ENCODE measurements at regions not wholly inside any gene's neighbourhood (a gene's known extent, or its start where the extent isn't known, plus 50 kb on each side); places are given as distances from the start of the nearest gene placed in this dataset.

DNA sequence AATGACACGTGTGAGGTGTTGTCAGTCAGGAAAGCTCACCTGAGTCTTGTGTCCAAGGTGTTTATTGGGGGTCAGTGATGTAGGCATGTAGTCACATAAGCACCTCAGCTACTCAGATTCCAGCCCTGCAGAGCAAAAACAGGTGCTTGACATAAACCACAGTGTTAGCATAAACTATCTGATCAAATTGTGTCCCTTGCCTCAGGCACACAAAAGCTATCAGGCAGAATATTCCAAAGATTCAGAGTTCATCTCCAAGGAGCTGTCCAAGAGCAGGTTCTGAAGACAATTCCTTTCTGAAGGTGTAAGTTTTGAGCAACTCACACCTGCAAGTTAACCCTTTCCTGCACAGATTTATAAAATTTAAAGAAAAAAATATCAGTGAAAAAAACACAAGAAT is 102.2 kb upstream of the ITGA1 start:
- Histone ChIP-seq H3K4me1 (peaks cover 0 to 5% (median 0%) of the 10 kb centered on the region in 4 donors), H3K36me3 (no peaks in the 10 kb centered on the region), H3K27me3 (no peaks in the 10 kb centered on the region), H3K4me3 (no peak overlapping the region), H3K9me3 (no peaks in the 10 kb centered on the region), H3K27ac (no peak overlapping the region)
- TF ChIP-seq EP300 (IDR thresholded peaks at IDR 0.05) = no peak
- TF ChIP-seq POLR2A (IDR thresholded peaks at IDR 0.05) = no peak
- TF ChIP-seq, protein P1, sequence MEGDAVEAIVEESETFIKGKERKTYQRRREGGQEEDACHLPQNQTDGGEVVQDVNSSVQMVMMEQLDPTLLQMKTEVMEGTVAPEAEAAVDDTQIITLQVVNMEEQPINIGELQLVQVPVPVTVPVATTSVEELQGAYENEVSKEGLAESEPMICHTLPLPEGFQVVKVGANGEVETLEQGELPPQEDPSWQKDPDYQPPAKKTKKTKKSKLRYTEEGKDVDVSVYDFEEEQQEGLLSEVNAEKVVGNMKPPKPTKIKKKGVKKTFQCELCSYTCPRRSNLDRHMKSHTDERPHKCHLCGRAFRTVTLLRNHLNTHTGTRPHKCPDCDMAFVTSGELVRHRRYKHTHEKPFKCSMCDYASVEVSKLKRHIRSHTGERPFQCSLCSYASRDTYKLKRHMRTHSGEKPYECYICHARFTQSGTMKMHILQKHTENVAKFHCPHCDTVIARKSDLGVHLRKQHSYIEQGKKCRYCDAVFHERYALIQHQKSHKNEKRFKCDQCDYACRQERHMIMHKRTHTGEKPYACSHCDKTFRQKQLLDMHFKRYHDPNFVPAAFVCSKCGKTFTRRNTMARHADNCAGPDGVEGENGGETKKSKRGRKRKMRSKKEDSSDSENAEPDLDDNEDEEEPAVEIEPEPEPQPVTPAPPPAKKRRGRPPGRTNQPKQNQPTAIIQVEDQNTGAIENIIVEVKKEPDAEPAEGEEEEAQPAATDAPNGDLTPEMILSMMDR (IDR thresholded peaks at IDR 0.05) = no peak
- DNase-seq (ENCODE audit: low spot score in 2 of 2) = no peak
- WGBS, 2 donors = 66 to 83% methylated on average over 1 of the region's 1 CpG

DNA sequence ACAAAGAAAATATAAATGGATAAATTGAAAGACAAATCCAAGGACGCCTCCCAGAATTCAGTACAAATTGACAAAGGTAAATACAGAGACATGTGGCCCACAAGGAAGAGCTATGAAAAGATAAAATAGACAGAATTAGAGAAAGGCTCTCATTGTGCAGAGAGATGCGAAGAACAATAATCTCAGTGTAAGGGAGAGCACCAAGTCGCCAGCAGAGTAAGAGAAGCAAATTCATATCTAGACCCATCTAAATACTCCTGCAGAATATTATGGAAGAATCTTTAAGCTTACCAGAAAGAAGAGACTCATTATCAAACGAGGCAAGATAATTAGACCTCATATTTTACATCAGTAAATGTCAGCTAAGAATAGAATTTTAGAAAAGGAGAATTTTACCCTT is 101.7 kb upstream of the ITGA1 start:
- H3K9me3 ChIP-seq = no peaks in the 10 kb centered on the region
- DNase-seq (ENCODE audit: low spot score in 2 of 2) = no peak
- H3K36me3 ChIP-seq = no peaks in the 10 kb centered on the region
- no peak overlapping the region for H3K4me3 ChIP-seq
- peaks cover 0 to 9% (median 0%) of the 10 kb centered on the region in 4 donors for H3K4me1 ChIP-seq
- no peak for TF ChIP-seq EP300 (IDR thresholded peaks at IDR 0.05)
- TF ChIP-seq POLR2A (IDR thresholded peaks at IDR 0.05) = no peak
- TF ChIP-seq, protein P1 (IDR thresholded peaks at IDR 0.05) = no peak
- no peaks in the 10 kb centered on the region for H3K27me3 ChIP-seq
- 58 to 66% methylated on average over 4 of the region's 4 CpGs for WGBS, 2 donors
- H3K27ac ChIP-seq = no peak overlapping the region

DNA sequence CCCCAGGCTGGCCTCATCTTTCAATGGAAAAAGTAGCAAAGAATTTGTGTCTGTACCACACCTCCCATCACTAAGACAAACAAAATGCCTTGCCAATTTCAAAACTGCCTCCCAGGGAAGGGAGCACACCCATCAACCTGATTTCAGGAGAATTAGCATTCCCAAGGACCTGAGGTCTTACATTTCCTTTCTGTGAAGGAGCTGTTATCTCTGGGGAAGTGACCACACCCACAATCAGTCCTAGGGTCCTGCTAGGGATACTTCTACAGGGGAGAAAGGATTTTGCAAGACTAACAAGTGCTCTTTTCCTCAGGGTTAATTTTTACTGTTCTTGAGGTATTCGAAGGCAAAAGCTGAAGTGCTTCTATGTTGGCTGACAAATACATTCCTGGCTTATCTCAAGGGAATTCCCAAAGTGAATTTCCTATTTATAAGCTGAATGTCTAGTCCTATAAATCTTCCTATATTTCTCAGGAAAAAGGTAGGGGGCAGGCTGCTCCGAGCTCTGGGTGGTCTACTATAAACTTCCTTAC is 97.4 kb upstream of the ITGA1 start:
- H3K9me3 ChIP-seq = no peaks in the 10 kb centered on the region
- no peak for TF ChIP-seq POLR2A (IDR thresholded peaks at IDR 0.05)
- TF ChIP-seq, protein P1 (IDR thresholded peaks at IDR 0.05) = no peak
- TF ChIP-seq EP300 (IDR thresholded peaks at IDR 0.05) = no peak
- WGBS, 2 donors = 42 to 46% methylated on average over 2 of the region's 2 CpGs
- H3K27me3 ChIP-seq = no peaks in the 10 kb centered on the region
- no peak overlapping the region for H3K4me3 ChIP-seq
- H3K36me3 ChIP-seq = no peaks in the 10 kb centered on the region
- peak overlapping the region in 1 of 4 donors; percentile 55 for H3K27ac ChIP-seq
- no peak for DNase-seq (ENCODE audit: low spot score in 2 of 2)
- peaks cover 0 to 26% (median 0%) of the 10 kb centered on the region in 4 donors for H3K4me1 ChIP-seq

DNA sequence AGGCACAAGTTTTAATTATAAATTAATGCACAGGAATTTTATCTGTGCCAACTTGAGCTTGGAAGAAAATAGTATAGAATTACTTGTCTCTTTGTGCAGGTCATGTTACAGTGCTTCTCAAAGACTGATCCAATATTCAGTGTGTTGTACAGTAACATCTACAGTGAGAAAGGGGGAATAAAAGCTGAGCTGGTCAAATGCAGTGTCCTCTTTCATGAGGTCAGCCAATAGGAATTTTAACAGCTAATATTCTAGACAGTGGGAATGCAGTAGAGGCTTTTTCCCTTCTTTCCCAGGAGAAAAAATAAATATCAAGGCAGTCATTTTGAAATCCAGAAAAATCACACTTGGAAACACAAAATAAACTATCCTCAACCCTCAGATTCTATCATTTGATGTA is 95.7 kb upstream of the ITGA1 start:
- no peak for TF ChIP-seq POLR2A (IDR thresholded peaks at IDR 0.05)
- TF ChIP-seq, protein P1 (IDR thresholded peaks at IDR 0.05) = no peak
- TF ChIP-seq EP300 (IDR thresholded peaks at IDR 0.05) = no peak
- no peak overlapping the region for H3K4me3 ChIP-seq
- peaks cover 0 to 26% (median 0%) of the 10 kb centered on the region in 4 donors for H3K4me1 ChIP-seq
- no peaks in the 10 kb centered on the region for H3K36me3 ChIP-seq
- H3K27ac ChIP-seq = no peak overlapping the region
- no peaks in the 10 kb centered on the region for H3K9me3 ChIP-seq
- no peak for DNase-seq (ENCODE audit: low spot score in 2 of 2)
- H3K27me3 ChIP-seq = no peaks in the 10 kb centered on the region

DNA sequence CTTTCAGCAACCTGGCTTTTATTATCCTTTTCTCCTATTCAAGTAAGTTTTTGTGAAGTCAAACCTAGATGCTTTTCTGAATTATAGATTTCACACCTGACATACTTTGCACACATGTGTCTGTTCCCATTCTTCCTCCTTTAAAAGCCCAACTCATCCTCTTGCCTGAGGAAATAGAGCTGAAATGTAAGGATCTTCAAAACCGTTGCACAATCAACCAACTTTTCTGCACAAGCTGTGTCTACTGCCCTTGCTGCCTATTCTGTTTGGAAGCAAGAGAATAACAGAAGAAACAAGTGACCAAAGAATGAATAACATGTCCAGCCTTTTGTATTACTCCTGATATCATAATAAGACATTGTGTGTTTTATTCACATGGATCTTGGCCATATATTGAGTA is 95.1 kb upstream of the ITGA1 start:
- 32 to 34% methylated on average over 1 of the region's 1 CpG for WGBS, 2 donors
- TF ChIP-seq, protein P1 (IDR thresholded peaks at IDR 0.05) = no peak
- TF ChIP-seq EP300 (IDR thresholded peaks at IDR 0.05) (no peak), POLR2A (IDR thresholded peaks at IDR 0.05) (no peak)
- no peak for DNase-seq (ENCODE audit: low spot score in 2 of 2)
- no peak overlapping the region for H3K27ac ChIP-seq
- no peak overlapping the region for H3K4me3 ChIP-seq
- H3K4me1 ChIP-seq = peaks cover 0 to 26% (median 0%) of the 10 kb centered on the region in 4 donors
- no peaks in the 10 kb centered on the region for H3K36me3 ChIP-seq
- no peaks in the 10 kb centered on the region for H3K9me3 ChIP-seq
- H3K27me3 ChIP-seq = no peaks in the 10 kb centered on the region
